K562 (cell line): ENCODE measurements at regions not wholly inside any gene's neighbourhood (a gene's known extent, or its start where the extent isn't known, plus 50 kb on each side); places are given as distances from the start of the nearest gene placed in this dataset.

Experiments used
- ATAC-seq: fragments of 200-7000 bp; cut with Tn5 transposase; 3 replicates; pipeline ENCODE4 v1.9.1; 2020; ENCODE audit warnings: moderate library complexity
- BruUV-seq: library from RNA; stranded (reverse); fragments of 400-500 nt; replicated peaks from 2 replicates; lab custom pipeline; 2021; lab: Mats Ljungman, UMichigan
- CTCF ChIA-PET: fragments of 300-600 bp; formaldehyde crosslinking; extraction: SDS; loops from one replicate; lab custom pipeline; 2021; ENCODE audit warnings: low intra/inter-chr PET ratio; lab: Yijun Ruan, JAX
- POLR2A ChIA-PET: fragments of 300-600, 350-650 bp; sonication (Branson Sonifier 250); formaldehyde crosslinking; extraction: SDS; loops from one replicate; lab custom pipeline; 2021; ENCODE audit warnings: antibody characterized with exemption, inconsistent platforms; lab: Yijun Ruan, JAX
- DNase-seq, 4 experiments: peaks; one replicate each; pipeline versions ENCODE4 v3.0.0 to v3.0.0-alpha.2; 2011 to 2018; ENCODE audit warnings: low spot score in 3 of 4, mixed read lengths in 3 of 4; ENCODE audit errors: extremely low read depth in 1 of 4
- FAIRE-seq: peaks from 2 replicates; lab custom pipeline; 2011; peaks lifted over from hg19 to GRCh38; lab: Jason Lieb, UNC
- H2AFZ ChIP-seq: 2 replicates; pipeline ENCODE4 v1.6.0; 2011; ENCODE audit warnings: low read depth, low read length, control low read depth, inconsistent platforms
- H3K27ac ChIP-seq: fragments of 200-600 bp; 3 replicates; pipeline ENCODE4 v1.8.0; 2011; ENCODE audit warnings: low read depth, mild to moderate bottlenecking, control low read depth, inconsistent platforms, low read length, moderate library complexity, mixed read lengths; ENCODE audit errors: extremely low read depth
- H3K27me3 ChIP-seq, 2 experiments: fragments of 300-600 bp in 1 of 2; 2 replicates in 1 of 2; 3 replicates in 1 of 2; pipeline versions ENCODE4 v1.6.0 to v1.8.0; 2011; ENCODE audit warnings: inconsistent platforms in 2 of 2, low read length in 2 of 2, mild to moderate bottlenecking in 1 of 2, mixed read lengths in 1 of 2, moderate library complexity in 1 of 2; ENCODE audit not compliant: control insufficient read depth in 2 of 2, insufficient read depth in 2 of 2
- H3K36me3 ChIP-seq: fragments of 300-600 bp; 3 replicates; pipeline ENCODE4 v1.8.0; 2011; ENCODE audit warnings: mild to moderate bottlenecking, low read length, inconsistent platforms; ENCODE audit not compliant: control insufficient read depth, insufficient read depth
- H3K4me1 ChIP-seq, 2 experiments: fragments of 200-600 bp in 1 of 2; replicated peaks in 1 of 2; 2 replicates in 1 of 2; 3 replicates in 1 of 2; pipeline versions ENCODE4 v1.5.1 to v1.8.0; 2011; ENCODE audit warnings: inconsistent platforms in 2 of 2, low read length in 2 of 2, mild to moderate bottlenecking in 1 of 2, mixed read lengths in 1 of 2, moderate library complexity in 1 of 2; ENCODE audit not compliant: control insufficient read depth in 2 of 2, insufficient read depth in 2 of 2
- H3K4me2 ChIP-seq: 2 replicates; pipeline ENCODE4 v1.6.1; 2011; ENCODE audit warnings: low read length, control low read depth, inconsistent platforms, mixed read lengths; ENCODE audit not compliant: insufficient read depth
- H3K4me3 ChIP-seq: fragments of 200-600 bp; sonication (generic), shearing (Covaris generic); 2 replicates; pipeline ENCODE4 v1.5.1; 2016; ENCODE audit warnings: control low read depth, inconsistent platforms
- H3K79me2 ChIP-seq: fragments of 200-600 bp; 3 replicates; pipeline ENCODE4 v1.8.0; 2011; ENCODE audit warnings: low read length, inconsistent platforms; ENCODE audit not compliant: control insufficient read depth, insufficient read depth
- H3K9ac ChIP-seq, 2 experiments: 2 replicates each; pipeline versions ENCODE4 v1.6.0 to v1.6.1; 2011; ENCODE audit warnings: low read depth in 2 of 2, low read length in 2 of 2, control low read depth in 1 of 2, inconsistent platforms in 1 of 2, mild to moderate bottlenecking in 1 of 2, mixed read lengths in 1 of 2; ENCODE audit not compliant: insufficient read depth in 1 of 2
- H3K9me1 ChIP-seq: one replicate; pipeline ENCODE4 v1.6.0; 2011; ENCODE audit warnings: inconsistent platforms, mild to moderate bottlenecking, low read length, moderate library complexity; ENCODE audit not compliant: control insufficient read depth, insufficient read depth
- H3K9me3 ChIP-seq: replicated peaks from 2 replicates; pipeline ENCODE4 v1.5.1; 2011; ENCODE audit warnings: low read depth, low read length, inconsistent platforms; ENCODE audit not compliant: control insufficient read depth, insufficient read depth
- H4K20me1 ChIP-seq: replicated peaks from 2 replicates; pipeline ENCODE4 v1.6.1; 2011; ENCODE audit warnings: low read length, inconsistent platforms, mixed read lengths; ENCODE audit not compliant: control insufficient read depth, insufficient read depth
- FOS ChIP-seq: IDR thresholded peaks from 3 replicates; pipeline ENCODE4 v1.6.1; 2011; ENCODE audit not compliant: insufficient read length; ENCODE audit errors: extremely low read depth
- HLTF ChIP-seq: fragments of 450-650 bp; IDR thresholded peaks from 2 replicates; pipeline ENCODE4 v1.6.1; 2016
- SP2 ChIP-seq: IDR thresholded peaks from 2 replicates; pipeline ENCODE4 v1.6.1; 2011; ENCODE audit warnings: mild to moderate bottlenecking, low read depth, low read length, moderate library complexity; ENCODE audit not compliant: poor library complexity, severe bottlenecking; ENCODE audit errors: extremely low read depth
- WGBS: fragments of 100-300 bp; shearing (Covaris generic); methylation state at CpG from one replicate; pipeline ENCODE4 v1.1.6; 2016; ENCODE audit warnings: low coverage, mixed read lengths; ENCODE audit not compliant: insufficient coverage; ENCODE audit errors: missing lambda C conversion rate; 5-methylcytosine and 5-hydroxymethylcytosine counted together
- in situ Hi-C: fragments of 300-500 bp; cut with MboI; formaldehyde crosslinking; loops from 4 replicates; pipeline ENCODE4 v1.15.0; 2018; ENCODE audit warnings: inconsistent platforms, mixed read lengths
- intact Hi-C: fragments of 100-400 bp; cut with micrococcal nuclease; formaldehyde crosslinking; loops from 2 replicates; pipeline ENCODE4 v1.14.2; 2022
- TF ChIP-seq, protein P1 (sequence below), 2 experiments: fragments of 450-650 bp in 1 of 2; sonication (generic) in 1 of 2; formaldehyde crosslinking in 1 of 2; IDR thresholded peaks; 2 replicates each; pipeline versions ENCODE4 v1.7.1 to v1.9.0; 2016 to 2022; ENCODE audit warnings: inconsistent platforms in 1 of 2, mild to moderate bottlenecking in 1 of 2, missing genetic modification reagents in 1 of 2
- TF ChIP-seq, protein P2 (sequence below): fragments of 250-450 bp; sonication (Bioruptor Pico); IDR thresholded peaks from 2 replicates; pipeline ENCODE4 v1.4.0; 2020
- TF ChIP-seq, protein P3 (sequence below): fragments of 450-650 bp; formaldehyde crosslinking; IDR thresholded peaks from 2 replicates; pipeline ENCODE4 v1.4.0; 2020; ENCODE audit warnings: mild to moderate bottlenecking, mixed read lengths

DNA sequence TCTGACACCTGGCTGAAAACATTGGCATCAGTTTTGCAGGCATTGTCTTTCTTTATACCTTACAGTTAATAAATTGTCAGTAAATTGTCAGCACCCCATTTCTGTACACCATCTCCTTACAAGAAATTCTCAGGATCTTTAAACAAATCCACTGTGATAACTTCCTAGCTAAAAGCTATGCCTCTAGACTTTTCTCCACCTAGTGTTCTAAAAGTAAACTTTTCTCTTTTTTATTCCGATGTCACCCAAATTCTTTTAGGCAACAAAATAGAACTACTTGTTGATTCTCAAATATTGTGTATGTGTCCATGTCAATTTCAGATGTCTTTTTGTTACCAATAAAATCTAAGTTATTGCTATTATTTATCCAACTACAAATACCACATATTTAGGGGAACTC lies 617.4 kb upstream of the NRXN1 start:
- no peaks in the 10 kb centered on the region for H3K27me3 ChIP-seq
- ChIA-PET CTCF (no interaction called here), POLR2A (no interaction called here)
- H3K9me1 ChIP-seq, result no peaks in the 10 kb centered on the region
- no peaks in the 10 kb centered on the region for H3K4me1 ChIP-seq
- no peak for DNase-seq
- no peaks in the 10 kb centered on the region for H3K9me3 ChIP-seq
- H4K20me1 ChIP-seq, result no peaks in the 10 kb centered on the region
- 5% methylated on average over 1 of the region's 1 CpG for WGBS
- intact Hi-C loops (no loop called here), in situ Hi-C loops (no loop called here)
- FAIRE-seq, result no peak
- H3K36me3 ChIP-seq, result no peaks in the 10 kb centered on the region
- H2AFZ ChIP-seq, result no peak overlapping the region
- no peak overlapping the region for H3K4me2 ChIP-seq
- no TSS peak for BruUV-seq
- no peak for ATAC-seq
- H3K79me2 ChIP-seq, result no peaks in the 10 kb centered on the region
- H3K9ac ChIP-seq, result no peak overlapping the region
- no peak overlapping the region for H3K4me3 ChIP-seq
- no peak overlapping the region for H3K27ac ChIP-seq
- TF ChIP-seq HLTF (no peak), FOS (no peak), SP2 (no peak)
- TF ChIP-seq, protein P1, sequence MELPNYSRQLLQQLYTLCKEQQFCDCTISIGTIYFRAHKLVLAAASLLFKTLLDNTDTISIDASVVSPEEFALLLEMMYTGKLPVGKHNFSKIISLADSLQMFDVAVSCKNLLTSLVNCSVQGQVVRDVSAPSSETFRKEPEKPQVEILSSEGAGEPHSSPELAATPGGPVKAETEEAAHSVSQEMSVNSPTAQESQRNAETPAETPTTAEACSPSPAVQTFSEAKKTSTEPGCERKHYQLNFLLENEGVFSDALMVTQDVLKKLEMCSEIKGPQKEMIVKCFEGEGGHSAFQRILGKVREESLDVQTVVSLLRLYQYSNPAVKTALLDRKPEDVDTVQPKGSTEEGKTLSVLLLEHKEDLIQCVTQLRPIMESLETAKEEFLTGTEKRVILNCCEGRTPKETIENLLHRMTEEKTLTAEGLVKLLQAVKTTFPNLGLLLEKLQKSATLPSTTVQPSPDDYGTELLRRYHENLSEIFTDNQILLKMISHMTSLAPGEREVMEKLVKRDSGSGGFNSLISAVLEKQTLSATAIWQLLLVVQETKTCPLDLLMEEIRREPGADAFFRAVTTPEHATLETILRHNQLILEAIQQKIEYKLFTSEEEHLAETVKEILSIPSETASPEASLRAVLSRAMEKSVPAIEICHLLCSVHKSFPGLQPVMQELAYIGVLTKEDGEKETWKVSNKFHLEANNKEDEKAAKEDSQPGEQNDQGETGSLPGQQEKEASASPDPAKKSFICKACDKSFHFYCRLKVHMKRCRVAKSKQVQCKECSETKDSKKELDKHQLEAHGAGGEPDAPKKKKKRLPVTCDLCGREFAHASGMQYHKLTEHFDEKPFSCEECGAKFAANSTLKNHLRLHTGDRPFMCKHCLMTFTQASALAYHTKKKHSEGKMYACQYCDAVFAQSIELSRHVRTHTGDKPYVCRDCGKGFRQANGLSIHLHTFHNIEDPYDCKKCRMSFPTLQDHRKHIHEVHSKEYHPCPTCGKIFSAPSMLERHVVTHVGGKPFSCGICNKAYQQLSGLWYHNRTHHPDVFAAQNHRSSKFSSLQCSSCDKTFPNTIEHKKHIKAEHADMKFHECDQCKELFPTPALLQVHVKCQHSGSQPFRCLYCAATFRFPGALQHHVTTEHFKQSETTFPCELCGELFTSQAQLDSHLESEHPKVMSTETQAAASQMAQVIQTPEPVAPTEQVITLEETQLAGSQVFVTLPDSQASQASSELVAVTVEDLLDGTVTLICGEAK (IDR thresholded peaks at IDR 0.05), result no peak
- TF ChIP-seq, protein P1 (CRISPR knock-in tag; IDR thresholded peaks at IDR 0.05), result no peak
- TF ChIP-seq, protein P2, sequence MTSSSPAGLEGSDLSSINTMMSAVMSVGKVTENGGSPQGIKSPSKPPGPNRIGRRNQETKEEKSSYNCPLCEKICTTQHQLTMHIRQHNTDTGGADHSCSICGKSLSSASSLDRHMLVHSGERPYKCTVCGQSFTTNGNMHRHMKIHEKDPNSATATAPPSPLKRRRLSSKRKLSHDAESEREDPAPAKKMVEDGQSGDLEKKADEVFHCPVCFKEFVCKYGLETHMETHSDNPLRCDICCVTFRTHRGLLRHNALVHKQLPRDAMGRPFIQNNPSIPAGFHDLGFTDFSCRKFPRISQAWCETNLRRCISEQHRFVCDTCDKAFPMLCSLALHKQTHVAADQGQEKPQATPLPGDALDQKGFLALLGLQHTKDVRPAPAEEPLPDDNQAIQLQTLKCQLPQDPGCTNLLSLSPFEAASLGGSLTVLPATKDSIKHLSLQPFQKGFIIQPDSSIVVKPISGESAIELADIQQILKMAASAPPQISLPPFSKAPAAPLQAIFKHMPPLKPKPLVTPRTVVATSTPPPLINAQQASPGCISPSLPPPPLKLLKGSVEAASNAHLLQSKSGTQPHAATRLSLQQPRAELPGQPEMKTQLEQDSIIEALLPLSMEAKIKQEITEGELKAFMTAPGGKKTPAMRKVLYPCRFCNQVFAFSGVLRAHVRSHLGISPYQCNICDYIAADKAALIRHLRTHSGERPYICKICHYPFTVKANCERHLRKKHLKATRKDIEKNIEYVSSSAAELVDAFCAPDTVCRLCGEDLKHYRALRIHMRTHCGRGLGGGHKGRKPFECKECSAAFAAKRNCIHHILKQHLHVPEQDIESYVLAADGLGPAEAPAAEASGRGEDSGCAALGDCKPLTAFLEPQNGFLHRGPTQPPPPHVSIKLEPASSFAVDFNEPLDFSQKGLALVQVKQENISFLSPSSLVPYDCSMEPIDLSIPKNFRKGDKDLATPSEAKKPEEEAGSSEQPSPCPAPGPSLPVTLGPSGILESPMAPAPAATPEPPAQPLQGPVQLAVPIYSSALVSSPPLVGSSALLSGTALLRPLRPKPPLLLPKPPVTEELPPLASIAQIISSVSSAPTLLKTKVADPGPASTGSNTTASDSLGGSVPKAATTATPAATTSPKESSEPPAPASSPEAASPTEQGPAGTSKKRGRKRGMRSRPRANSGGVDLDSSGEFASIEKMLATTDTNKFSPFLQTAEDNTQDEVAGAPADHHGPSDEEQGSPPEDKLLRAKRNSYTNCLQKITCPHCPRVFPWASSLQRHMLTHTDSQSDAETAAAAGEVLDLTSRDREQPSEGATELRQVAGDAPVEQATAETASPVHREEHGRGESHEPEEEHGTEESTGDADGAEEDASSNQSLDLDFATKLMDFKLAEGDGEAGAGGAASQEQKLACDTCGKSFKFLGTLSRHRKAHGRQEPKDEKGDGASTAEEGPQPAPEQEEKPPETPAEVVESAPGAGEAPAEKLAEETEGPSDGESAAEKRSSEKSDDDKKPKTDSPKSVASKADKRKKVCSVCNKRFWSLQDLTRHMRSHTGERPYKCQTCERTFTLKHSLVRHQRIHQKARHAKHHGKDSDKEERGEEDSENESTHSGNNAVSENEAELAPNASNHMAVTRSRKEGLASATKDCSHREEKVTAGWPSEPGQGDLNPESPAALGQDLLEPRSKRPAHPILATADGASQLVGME, result no peak
- TF ChIP-seq, protein P3, sequence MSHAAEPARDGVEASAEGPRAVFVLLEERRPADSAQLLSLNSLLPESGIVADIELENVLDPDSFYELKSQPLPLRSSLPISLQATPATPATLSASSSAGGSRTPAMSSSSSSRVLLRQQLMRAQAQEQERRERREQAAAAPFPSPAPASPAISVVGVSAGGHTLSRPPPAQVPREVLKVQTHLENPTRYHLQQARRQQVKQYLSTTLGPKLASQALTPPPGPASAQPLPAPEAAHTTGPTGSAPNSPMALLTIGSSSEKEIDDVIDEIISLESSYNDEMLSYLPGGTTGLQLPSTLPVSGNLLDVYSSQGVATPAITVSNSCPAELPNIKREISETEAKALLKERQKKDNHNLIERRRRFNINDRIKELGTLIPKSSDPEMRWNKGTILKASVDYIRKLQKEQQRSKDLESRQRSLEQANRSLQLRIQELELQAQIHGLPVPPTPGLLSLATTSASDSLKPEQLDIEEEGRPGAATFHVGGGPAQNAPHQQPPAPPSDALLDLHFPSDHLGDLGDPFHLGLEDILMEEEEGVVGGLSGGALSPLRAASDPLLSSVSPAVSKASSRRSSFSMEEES (CRISPR knock-in tag), result no peak
